WI38 (cell line): ENCODE measurements at regions not wholly inside any gene's neighbourhood (a gene's known extent, or its start where the extent isn't known, plus 50 kb on each side); places are given as distances from the start of the nearest gene placed in this dataset.

Experiments used
- H3K4me3 ChIP-seq: 2 replicates; pipeline ENCODE4 v1.5.1; 2011; ENCODE audit warnings: low read depth, mild to moderate bottlenecking, control low read depth, low read length
- CTCF ChIP-seq: IDR thresholded peaks from 2 replicates; pipeline ENCODE4 v1.5.1; 2012; ENCODE audit warnings: low read depth, mild to moderate bottlenecking, control low read depth, low read length

- no peak for TF ChIP-seq CTCF
- H3K4me3 ChIP-seq, result no peak overlapping the region
Observed at GRCh38 chr12:106000382-106001104, 138.2 kb downstream of the NUAK1 start.

- no peak for TF ChIP-seq CTCF
- H3K4me3 ChIP-seq, result no peak overlapping the region
Observed at GRCh38 chr12:106001105-106001836, 137.5 kb downstream of the NUAK1 start.

- H3K4me3 ChIP-seq, result no peak overlapping the region
- TF ChIP-seq CTCF, result no peak
Observed at GRCh38 chr12:106001837-106002218, 136.9 kb downstream of the NUAK1 start.

- TF ChIP-seq CTCF, result no peak
- H3K4me3 ChIP-seq, result no peak overlapping the region
Observed at GRCh38 chr12:106003297-106003696, 135.5 kb downstream of the NUAK1 start.

GRCh38 chr12:106004289-106004688 is 134.5 kb downstream of the NUAK1 start:
- H3K4me3 ChIP-seq, result no peak overlapping the region
- no peak for TF ChIP-seq CTCF

- no peak for TF ChIP-seq CTCF
- H3K4me3 ChIP-seq, result no peak overlapping the region
Observed at GRCh38 chr12:106006382-106006781, 132.4 kb downstream of the NUAK1 start.

GRCh38 chr12:106006940-106007339 is 131.8 kb downstream of the NUAK1 start:
- no peak for TF ChIP-seq CTCF
- H3K4me3 ChIP-seq, result no peak overlapping the region
